ENCODE measurements at regions not wholly inside any gene's neighbourhood (a gene's known extent, or its start where the extent isn't known, plus 50 kb on each side); places are given as distances from the start of the nearest gene placed in this dataset.
A peak's percentile ranks its signal among the peaks of the same experiment; 100 is the strongest.
"Not testable (repeated sequence)": the region's sequence is repeated elsewhere in the genome, so short reads cannot be mapped to it uniquely, and the experiment has no call there.

GRCh38 chr5:121485999-121486398, 365.7 kb upstream of the FTMT start:
- DNase-seq (ENCODE audit: low spot score), result not testable (repeated sequence)

GRCh38 chr5:121489972-121490371, 361.7 kb upstream of the FTMT start:
- DNase-seq (ENCODE audit: low spot score), result no peak

- DNase-seq (ENCODE audit: low spot score), result peak; percentile 23
Observed at GRCh38 chr5:121497176-121497575, 354.5 kb upstream of the FTMT start.

GRCh38 chr5:121500310-121500709, 351.4 kb upstream of the FTMT start:
- peak; percentile 22 for DNase-seq (ENCODE audit: low spot score)

- peak; percentile 65 for DNase-seq (ENCODE audit: low spot score)
Observed at GRCh38 chr5:121503111-121503840, 348.4 kb upstream of the FTMT start.

GRCh38 chr5:121516997-121517396, 334.7 kb upstream of the FTMT start:
- no peak for DNase-seq (ENCODE audit: low spot score)

GRCh38 chr5:121525706-121526105, 326.0 kb upstream of the FTMT start:
- no peak for DNase-seq (ENCODE audit: low spot score)

GRCh38 chr5:121526908-121527307, 324.8 kb upstream of the FTMT start:
- DNase-seq (ENCODE audit: low spot score), result no peak

- DNase-seq (ENCODE audit: low spot score), result no peak
Observed at GRCh38 chr5:121533814-121534213, 317.9 kb upstream of the FTMT start.

GRCh38 chr5:121550989-121551388, 300.7 kb upstream of the FTMT start:
- no peak for DNase-seq (ENCODE audit: low spot score)

GRCh38 chr5:121559832-121560231, 291.9 kb upstream of the FTMT start:
- DNase-seq (ENCODE audit: low spot score), result no peak

GRCh38 chr5:121572061-121572460, 279.6 kb upstream of the FTMT start:
- no peak for DNase-seq (ENCODE audit: low spot score)

GRCh38 chr5:121573721-121574382, 277.8 kb upstream of the FTMT start:
- DNase-seq (ENCODE audit: low spot score), result no peak

- DNase-seq (ENCODE audit: low spot score), result no peak
Observed at GRCh38 chr5:121581588-121581987, 270.1 kb upstream of the FTMT start.

- DNase-seq (ENCODE audit: low spot score), result no peak
Observed at GRCh38 chr5:121596882-121597281, 254.8 kb upstream of the FTMT start.

- DNase-seq (ENCODE audit: low spot score), result no peak
Observed at GRCh38 chr5:121608826-121609225, 242.9 kb upstream of the FTMT start.

- DNase-seq (ENCODE audit: low spot score), result no peak
Observed at GRCh38 chr5:121624035-121624434, 227.6 kb upstream of the FTMT start.

GRCh38 chr5:121628783-121629182, 222.9 kb upstream of the FTMT start:
- DNase-seq (ENCODE audit: low spot score), result no peak

GRCh38 chr5:121630402-121630801, 221.3 kb upstream of the FTMT start:
- no peak for DNase-seq (ENCODE audit: low spot score)

- DNase-seq (ENCODE audit: low spot score), result no peak
Observed at GRCh38 chr5:121634946-121635345, 216.7 kb upstream of the FTMT start.

- DNase-seq (ENCODE audit: low spot score), result no peak
Observed at GRCh38 chr5:121638126-121638525, 213.6 kb upstream of the FTMT start.

GRCh38 chr5:121640298-121640697, 211.4 kb upstream of the FTMT start:
- DNase-seq (ENCODE audit: low spot score), result no peak

- DNase-seq (ENCODE audit: low spot score), result no peak
Observed at GRCh38 chr5:121658221-121658620, 193.5 kb upstream of the FTMT start.

- DNase-seq (ENCODE audit: low spot score), result no peak
Observed at GRCh38 chr5:121660142-121660541, 191.5 kb upstream of the FTMT start.
